Neural progenitor cell (in vitro differentiated cells): ENCODE measurements at regions not wholly inside any gene's neighbourhood (a gene's known extent, or its start where the extent isn't known, plus 50 kb on each side); places are given as distances from the start of the nearest gene placed in this dataset.
"Not testable (repeated sequence)": the region's sequence is repeated elsewhere in the genome, so short reads cannot be mapped to it uniquely, and the experiment has no call there.

Experiments
- DNase-seq: peaks from one replicate; pipeline ENCODE4 v3.0.0-alpha.2; 2016; ENCODE audit warnings: low spot score
- H2AFZ ChIP-seq: fragments of 200-600 bp; sonication (generic); replicated peaks from 2 replicates; pipeline ENCODE4 v1.6.1; 2016; ENCODE audit warnings: antibody characterized with exemption
- H3F3A ChIP-seq: fragments of 200-600 bp; sonication (generic); 2 replicates; pipeline ENCODE4 v1.6.1; 2016; ENCODE audit warnings: antibody characterized with exemption, low read depth
- H3K27ac ChIP-seq: fragments of 200-600 bp; sonication (generic); 2 replicates; pipeline ENCODE4 v1.5.1; 2016; ENCODE audit warnings: mild to moderate bottlenecking
- H3K27me3 ChIP-seq: fragments of 200-600 bp; sonication (generic); 2 replicates; pipeline ENCODE4 v1.6.1; 2016; ENCODE audit warnings: mild to moderate bottlenecking, moderate library complexity
- H3K36me3 ChIP-seq: fragments of 200-600 bp; sonication (generic); 2 replicates; pipeline ENCODE4 v1.5.1; 2016
- H3K4me1 ChIP-seq: fragments of 200-600 bp; sonication (generic); 2 replicates; pipeline ENCODE4 v1.6.1; 2016; ENCODE audit warnings: mixed run types
- H3K4me2 ChIP-seq: fragments of 200-600 bp; sonication (generic); 2 replicates; pipeline ENCODE4 v1.6.1; 2016
- H3K4me3 ChIP-seq: fragments of 200-600 bp; sonication (generic); 2 replicates; pipeline ENCODE4 v1.5.1; 2016
- H3K79me2 ChIP-seq: fragments of 200-600 bp; sonication (generic); 2 replicates; pipeline ENCODE4 v1.6.1; 2016; ENCODE audit warnings: low read depth
- H3K9ac ChIP-seq: fragments of 200-600 bp; sonication (generic); 2 replicates; pipeline ENCODE4 v1.6.1; 2016
- H3K9me3 ChIP-seq: fragments of 200-600 bp; sonication (generic); 2 replicates; pipeline ENCODE4 v1.5.1; 2016; ENCODE audit warnings: low read depth
- H4K20me1 ChIP-seq: fragments of 200-600 bp; sonication (generic); 2 replicates; pipeline ENCODE4 v1.6.1; 2016; ENCODE audit warnings: low read depth
- H3K27ac Mint-ChIP-seq: 3 replicates; pipeline ENCODE4 v1.8.0; 2021; ENCODE audit warnings: mixed read lengths
- H3K27me3 Mint-ChIP-seq: 2 replicates; pipeline ENCODE4 v1.8.0; 2022; ENCODE audit warnings: low read depth, mild to moderate bottlenecking, inconsistent platforms, moderate library complexity, mixed read lengths; ENCODE audit not compliant: insufficient read depth
- H3K36me3 Mint-ChIP-seq: 3 replicates; pipeline ENCODE4 v1.8.0; 2021; ENCODE audit warnings: mixed read lengths
- H3K4me1 Mint-ChIP-seq: 3 replicates; pipeline ENCODE4 v1.8.0; 2021; ENCODE audit warnings: mixed read lengths
- H3K4me3 Mint-ChIP-seq: 3 replicates; pipeline ENCODE4 v1.8.0; 2021; ENCODE audit warnings: mild to moderate bottlenecking, moderate library complexity, mixed read lengths
- H3K9me3 Mint-ChIP-seq: 3 replicates; pipeline ENCODE4 v1.8.0; 2020; ENCODE audit warnings: mixed read lengths
- CTCF ChIP-seq: fragments of 200-600 bp; sonication (generic); IDR thresholded peaks from 2 replicates; pipeline ENCODE4 v1.5.1; 2017; ENCODE audit warnings: antibody characterized with exemption, mild to moderate bottlenecking
- EZH2 ChIP-seq: fragments of 200-600 bp; sonication (generic); IDR thresholded peaks from 2 replicates; pipeline ENCODE4 v1.6.1; 2017; ENCODE audit warnings: antibody characterized with exemption, mild to moderate bottlenecking, moderate library complexity
- EZH2phosphoT487 ChIP-seq: fragments of 200-600 bp; sonication (generic); IDR thresholded peaks from 2 replicates; pipeline ENCODE4 v1.6.1; 2017; ENCODE audit warnings: antibody characterized with exemption

- TF ChIP-seq CTCF (no peak), EZH2 (no peak), EZH2phosphoT487 (no peak)
- Mint-ChIP-seq H3K27ac (no peak overlapping the region), H3K27me3 (peaks cover 2% of the 10 kb centered on the region), H3K36me3 (no peaks in the 10 kb centered on the region), H3K9me3 (no peaks in the 10 kb centered on the region), H3K4me3 (no peak overlapping the region), H3K4me1 (peaks cover 2% of the 10 kb centered on the region)
- Histone ChIP-seq H3K9me3 (no peaks in the 10 kb centered on the region), H3K9ac (no peak overlapping the region), H3K4me2 (no peak overlapping the region), H4K20me1 (no peaks in the 10 kb centered on the region), H3K27ac (no peak overlapping the region), H3K4me3 (no peak overlapping the region), H3K79me2 (no peaks in the 10 kb centered on the region), H3F3A (no peaks in the 10 kb centered on the region), H2AFZ (no peak overlapping the region), H3K4me1 (peaks cover 3% of the 10 kb centered on the region), H3K27me3 (no peaks in the 10 kb centered on the region), H3K36me3 (no peaks in the 10 kb centered on the region)
- DNase-seq, result no peak
Observed at GRCh38 chr15:98347001-98347400, 301.3 kb upstream of the IGF1R start.

GRCh38 chr15:98347866-98348265, 300.5 kb upstream of the IGF1R start:
- no peak overlapping the region for H3K4me3 Mint-ChIP-seq
- Histone ChIP-seq H3K4me3 (no peak overlapping the region), H3K36me3 (no peaks in the 10 kb centered on the region), H3K27ac (no peak overlapping the region), H3K4me2 (no peak overlapping the region), H3K4me1 (no peaks in the 10 kb centered on the region), H3K27me3 (no peaks in the 10 kb centered on the region), H3K9ac (no peak overlapping the region), H3K9me3 (no peaks in the 10 kb centered on the region), H3F3A (no peaks in the 10 kb centered on the region), H4K20me1 (no peaks in the 10 kb centered on the region), H3K79me2 (no peaks in the 10 kb centered on the region), H2AFZ (no peak overlapping the region)
- no peak for DNase-seq
- TF ChIP-seq EZH2phosphoT487, result no peak
- no peak for TF ChIP-seq EZH2
- no peak for TF ChIP-seq CTCF
- H3K27ac Mint-ChIP-seq, result no peak overlapping the region
- no peaks in the 10 kb centered on the region for H3K4me1 Mint-ChIP-seq
- no peaks in the 10 kb centered on the region for H3K9me3 Mint-ChIP-seq
- H3K27me3 Mint-ChIP-seq, result peaks cover 2% of the 10 kb centered on the region
- H3K36me3 Mint-ChIP-seq, result no peaks in the 10 kb centered on the region

- Histone ChIP-seq H3K9me3 (no peaks in the 10 kb centered on the region), H3K27ac (no peak overlapping the region), H3K4me2 (no peak overlapping the region), H3K4me1 (no peaks in the 10 kb centered on the region), H3K36me3 (no peaks in the 10 kb centered on the region), H4K20me1 (no peaks in the 10 kb centered on the region), H3K9ac (no peak overlapping the region), H3F3A (no peaks in the 10 kb centered on the region), H3K27me3 (no peaks in the 10 kb centered on the region), H2AFZ (no peak overlapping the region), H3K4me3 (no peak overlapping the region), H3K79me2 (no peaks in the 10 kb centered on the region)
- Mint-ChIP-seq H3K27ac (no peak overlapping the region), H3K9me3 (peaks cover 4% of the 10 kb centered on the region), H3K27me3 (peaks cover 2% of the 10 kb centered on the region), H3K4me3 (no peak overlapping the region), H3K36me3 (no peaks in the 10 kb centered on the region), H3K4me1 (no peaks in the 10 kb centered on the region)
- DNase-seq, result no peak
- no peak for TF ChIP-seq EZH2phosphoT487
- no peak for TF ChIP-seq EZH2
- no peak for TF ChIP-seq CTCF
Observed at GRCh38 chr15:98350276-98350675, 298.1 kb upstream of the IGF1R start.

GRCh38 chr15:98358274-98358673, 290.1 kb upstream of the IGF1R start:
- H3K79me2 ChIP-seq, H3K4me2 ChIP-seq, H2AFZ ChIP-seq, H3K9me3 ChIP-seq, H3K4me3 Mint-ChIP-seq, H3K27me3 ChIP-seq, H3K4me3 ChIP-seq, H3K36me3 Mint-ChIP-seq, H3K27ac ChIP-seq, H3K4me1 Mint-ChIP-seq, H3K27ac Mint-ChIP-seq, H3K27me3 Mint-ChIP-seq, H3K9ac ChIP-seq, H4K20me1 ChIP-seq, H3K36me3 ChIP-seq, H3F3A ChIP-seq, H3K4me1 ChIP-seq, DNase-seq: not testable (repeated sequence)
- H3K9me3 Mint-ChIP-seq, result peaks cover 17% of the 10 kb centered on the region
